ENCODE measurements at regions not wholly inside any gene's neighbourhood (a gene's known extent, or its start where the extent isn't known, plus 50 kb on each side); places are given as distances from the start of the nearest gene placed in this dataset.
A peak's percentile ranks its signal among the peaks of the same experiment; 100 is the strongest.

DNA sequence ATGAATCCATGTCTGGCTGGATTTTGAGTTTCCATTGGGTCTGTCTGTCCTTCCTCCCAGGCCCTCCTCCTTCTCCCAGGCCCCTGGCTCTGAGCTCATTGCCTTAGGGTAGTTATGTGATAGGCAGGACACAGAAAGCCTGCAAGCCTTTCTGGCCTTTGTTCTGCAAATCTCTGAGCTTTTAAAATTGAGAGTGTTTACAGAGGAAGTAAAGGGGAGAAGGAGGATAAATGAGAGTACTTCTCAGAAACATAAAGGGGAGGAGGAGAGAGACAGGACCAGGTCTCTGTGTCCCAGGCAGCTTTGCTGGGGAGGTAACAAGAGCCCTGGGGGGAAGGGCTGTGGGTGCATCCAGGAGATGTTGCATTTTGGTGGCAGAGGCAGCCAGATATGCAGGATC is 126.7 kb downstream of the FOXD2 start:
- DNase-seq (ENCODE audit: extremely low read depth, low read depth): no peak
- TF ChIP-seq, protein P1, sequence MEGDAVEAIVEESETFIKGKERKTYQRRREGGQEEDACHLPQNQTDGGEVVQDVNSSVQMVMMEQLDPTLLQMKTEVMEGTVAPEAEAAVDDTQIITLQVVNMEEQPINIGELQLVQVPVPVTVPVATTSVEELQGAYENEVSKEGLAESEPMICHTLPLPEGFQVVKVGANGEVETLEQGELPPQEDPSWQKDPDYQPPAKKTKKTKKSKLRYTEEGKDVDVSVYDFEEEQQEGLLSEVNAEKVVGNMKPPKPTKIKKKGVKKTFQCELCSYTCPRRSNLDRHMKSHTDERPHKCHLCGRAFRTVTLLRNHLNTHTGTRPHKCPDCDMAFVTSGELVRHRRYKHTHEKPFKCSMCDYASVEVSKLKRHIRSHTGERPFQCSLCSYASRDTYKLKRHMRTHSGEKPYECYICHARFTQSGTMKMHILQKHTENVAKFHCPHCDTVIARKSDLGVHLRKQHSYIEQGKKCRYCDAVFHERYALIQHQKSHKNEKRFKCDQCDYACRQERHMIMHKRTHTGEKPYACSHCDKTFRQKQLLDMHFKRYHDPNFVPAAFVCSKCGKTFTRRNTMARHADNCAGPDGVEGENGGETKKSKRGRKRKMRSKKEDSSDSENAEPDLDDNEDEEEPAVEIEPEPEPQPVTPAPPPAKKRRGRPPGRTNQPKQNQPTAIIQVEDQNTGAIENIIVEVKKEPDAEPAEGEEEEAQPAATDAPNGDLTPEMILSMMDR (IDR thresholded peaks at IDR 0.05; ENCODE audit: low read depth, low read length): no peak

DNA sequence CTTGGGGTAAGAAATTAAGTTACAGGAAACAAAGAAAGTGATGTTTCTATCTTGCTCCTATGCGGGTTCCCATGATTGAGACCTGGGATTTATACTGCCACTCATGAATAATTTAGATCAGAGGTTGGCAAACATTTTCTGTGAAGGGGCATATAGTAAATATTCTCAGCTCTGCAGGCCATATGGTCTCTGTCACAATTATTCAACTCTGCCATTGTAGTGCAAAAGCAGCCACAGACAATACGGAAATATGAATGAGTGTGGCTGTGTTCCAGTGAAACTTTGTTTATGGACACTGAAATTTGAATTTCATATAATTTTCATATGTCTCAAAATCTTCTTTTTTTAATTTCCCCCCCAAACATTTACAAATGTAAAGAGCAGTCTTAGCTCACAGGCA is 127.2 kb downstream of the FOXD2 start:
- TF ChIP-seq, protein P1 (IDR thresholded peaks at IDR 0.05; ENCODE audit: low read depth, low read length): no peak
- no peak for DNase-seq (ENCODE audit: extremely low read depth, low read depth)

DNA sequence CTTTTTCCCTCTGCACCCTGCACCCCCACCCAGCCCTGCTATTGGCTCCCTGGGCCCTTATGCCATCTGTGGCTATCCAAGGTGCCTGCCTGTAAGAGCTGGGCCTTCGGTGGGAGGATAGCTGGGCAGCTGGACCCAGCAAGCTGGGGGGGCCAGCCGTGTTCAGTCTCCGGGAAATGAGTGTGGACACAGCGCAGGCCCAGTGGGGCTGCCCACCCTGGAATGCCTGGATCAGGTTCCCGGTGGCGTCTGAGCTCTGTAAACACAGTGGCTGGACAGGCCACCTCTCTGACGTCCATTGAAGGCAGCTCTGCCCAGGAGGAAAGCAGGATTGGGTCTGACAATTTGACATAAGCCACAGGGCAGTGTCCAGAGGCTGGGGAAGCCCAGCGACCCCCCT is 127.8 kb downstream of the FOXD2 start:
- TF ChIP-seq, protein P1 (IDR thresholded peaks at IDR 0.05; ENCODE audit: low read depth, low read length): no peak
- DNase-seq (ENCODE audit: extremely low read depth, low read depth): no peak

DNA sequence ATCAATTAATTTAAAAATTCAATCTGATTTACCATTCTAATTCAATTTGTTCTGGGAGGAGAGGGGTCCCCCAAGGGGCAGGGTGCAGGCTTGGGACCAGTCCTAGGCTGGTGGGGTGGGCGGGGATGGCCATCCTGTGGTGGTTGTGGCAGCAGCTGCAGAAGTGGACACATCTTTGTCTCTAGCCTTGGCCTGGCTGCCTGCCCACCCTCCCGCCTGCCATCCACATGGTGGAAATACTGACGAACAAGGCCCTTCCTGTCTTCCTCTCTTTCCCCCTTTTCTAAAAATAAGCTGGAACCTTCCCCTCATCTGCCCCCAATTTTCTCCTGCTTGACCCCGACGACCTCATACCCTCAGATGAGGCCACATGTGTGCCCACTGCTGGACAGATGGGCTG is 130.9 kb downstream of the FOXD2 start:
- TF ChIP-seq, protein P1 (IDR thresholded peaks at IDR 0.05; ENCODE audit: low read depth, low read length): no peak
- no peak for DNase-seq (ENCODE audit: extremely low read depth, low read depth)

DNA sequence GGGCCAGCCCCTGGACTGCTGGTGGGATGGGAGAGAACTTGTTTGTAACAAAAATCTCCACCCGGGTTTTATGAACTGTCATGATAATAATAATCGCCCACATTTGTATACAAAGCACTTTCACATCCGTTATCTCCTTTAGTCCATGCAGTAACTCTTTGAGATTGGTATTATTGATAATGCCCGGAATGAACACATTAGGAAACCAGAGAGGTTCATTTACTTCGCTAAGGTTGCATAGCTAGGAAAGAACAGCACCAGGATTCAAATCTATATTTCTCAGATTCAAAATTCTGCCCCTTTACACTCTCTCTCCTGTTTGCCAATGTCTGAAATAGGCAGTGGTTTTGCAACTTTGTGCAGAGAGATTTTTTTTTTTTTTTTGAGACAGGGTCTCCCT is 131.4 kb downstream of the FOXD2 start:
- TF ChIP-seq, protein P1 (IDR thresholded peaks at IDR 0.05; ENCODE audit: low read depth, low read length): no peak
- no peak for DNase-seq (ENCODE audit: extremely low read depth, low read depth)

DNA sequence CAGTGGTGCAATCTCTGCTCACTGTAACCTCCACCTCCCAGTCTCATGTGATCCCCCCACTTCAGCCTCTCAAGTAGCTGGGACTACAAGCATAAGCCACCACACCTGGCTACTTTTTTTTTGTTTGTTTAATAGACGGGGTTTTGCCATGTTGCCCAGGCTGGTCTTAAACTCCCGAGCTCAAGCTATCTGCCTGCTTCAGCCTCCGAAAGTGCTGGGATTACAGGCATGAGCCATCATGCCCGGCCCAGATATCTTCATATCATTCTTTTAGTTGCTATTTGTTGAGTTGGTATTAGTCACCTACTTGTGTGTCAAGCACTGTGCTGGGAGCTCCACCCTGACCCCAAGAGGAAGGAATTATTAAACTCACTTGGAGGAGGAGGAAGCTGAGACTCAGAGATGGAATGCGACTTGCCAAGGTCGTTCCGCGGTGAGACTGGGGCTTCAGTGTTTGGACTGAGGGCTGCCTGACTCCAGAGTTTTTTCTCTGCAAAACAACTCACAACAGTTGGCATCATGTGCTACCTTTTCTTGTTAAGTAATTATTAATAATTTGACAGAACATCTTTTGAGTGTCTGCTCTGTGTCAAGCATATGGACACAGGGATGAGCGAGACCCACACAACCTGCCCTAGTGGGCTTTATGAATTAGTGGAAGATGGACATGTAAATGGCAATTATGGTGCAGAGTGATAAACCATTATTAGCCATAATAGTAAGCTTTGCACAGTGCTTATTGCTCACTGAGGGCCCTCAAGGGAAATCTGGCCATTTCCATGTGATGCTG is 132.0 kb downstream of the FOXD2 start:
- TF ChIP-seq, protein P1 (IDR thresholded peaks at IDR 0.05; ENCODE audit: low read depth, low read length): peak; percentile 58
- peak; percentile 65 for DNase-seq (ENCODE audit: extremely low read depth, low read depth)

DNA sequence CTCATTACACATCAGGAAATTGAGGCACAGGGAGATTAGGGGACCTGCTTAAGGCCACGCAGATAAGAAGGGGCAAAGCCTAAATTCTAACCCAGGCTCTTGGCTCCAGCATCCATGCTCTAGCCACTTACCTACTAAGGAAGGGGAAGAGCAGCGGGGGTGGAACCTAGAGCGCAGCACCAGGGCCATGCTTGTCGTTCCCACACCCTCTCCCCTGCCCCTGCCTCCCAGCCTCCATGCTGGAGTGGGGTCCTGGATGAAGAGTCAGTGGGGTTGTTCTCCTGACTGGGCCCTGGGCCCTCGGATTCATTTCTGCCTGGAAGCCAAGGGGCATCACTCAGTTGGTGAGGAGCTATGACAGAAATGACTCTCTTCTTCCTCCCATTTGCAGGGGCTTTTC is 133.3 kb downstream of the FOXD2 start:
- TF ChIP-seq, protein P1 (IDR thresholded peaks at IDR 0.05; ENCODE audit: low read depth, low read length): no peak
- no peak for DNase-seq (ENCODE audit: extremely low read depth, low read depth)

Data from AG09319 (cell line).